CMK (cell line): ENCODE measurements at regions not wholly inside any gene's neighbourhood (a gene's known extent, or its start where the extent isn't known, plus 50 kb on each side); places are given as distances from the start of the nearest gene placed in this dataset.
"Not testable (repeated sequence)": the region's sequence is repeated elsewhere in the genome, so short reads cannot be mapped to it uniquely, and the experiment has no call there.

ENCODE experiments used
- DNase-seq: peaks from one replicate; pipeline ENCODE4 v3.0.0-alpha.2; 2010; ENCODE audit warnings: low read depth

DNA sequence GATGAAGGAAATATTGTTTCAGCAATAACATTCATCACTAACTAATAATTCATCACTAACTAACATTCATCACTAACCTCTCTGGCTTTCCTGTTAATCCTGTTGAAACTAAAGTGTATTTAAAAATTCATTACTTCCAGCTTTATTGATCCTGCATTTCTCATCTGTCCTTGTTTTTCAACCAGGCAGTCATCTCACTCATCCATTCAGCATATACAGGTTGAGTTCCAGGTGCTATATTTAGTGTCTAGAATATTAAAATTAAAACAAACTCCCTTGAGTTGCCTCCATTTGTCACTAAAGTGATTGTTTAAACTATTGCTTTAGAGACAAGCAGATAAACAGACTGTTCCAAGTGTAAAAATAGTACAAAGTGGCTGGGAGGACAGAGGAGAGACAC lies 58.1 kb downstream of the ATXN7L3B start:
- DNase-seq: no peak

- DNase-seq: no peak
These were observed 61.2 kb downstream of the ATXN7L3B start for GRCh38 chr12:74598819-74599218.

GRCh38 chr12:74599932-74600331 lies 62.3 kb downstream of the ATXN7L3B start:
- no peak for DNase-seq

- DNase-seq: not testable (repeated sequence)
These were observed 63.2 kb downstream of the ATXN7L3B start for GRCh38 chr12:74600817-74601216.

GRCh38 chr12:74602881-74603672 lies 65.4 kb downstream of the ATXN7L3B start:
- DNase-seq: no peak

DNA sequence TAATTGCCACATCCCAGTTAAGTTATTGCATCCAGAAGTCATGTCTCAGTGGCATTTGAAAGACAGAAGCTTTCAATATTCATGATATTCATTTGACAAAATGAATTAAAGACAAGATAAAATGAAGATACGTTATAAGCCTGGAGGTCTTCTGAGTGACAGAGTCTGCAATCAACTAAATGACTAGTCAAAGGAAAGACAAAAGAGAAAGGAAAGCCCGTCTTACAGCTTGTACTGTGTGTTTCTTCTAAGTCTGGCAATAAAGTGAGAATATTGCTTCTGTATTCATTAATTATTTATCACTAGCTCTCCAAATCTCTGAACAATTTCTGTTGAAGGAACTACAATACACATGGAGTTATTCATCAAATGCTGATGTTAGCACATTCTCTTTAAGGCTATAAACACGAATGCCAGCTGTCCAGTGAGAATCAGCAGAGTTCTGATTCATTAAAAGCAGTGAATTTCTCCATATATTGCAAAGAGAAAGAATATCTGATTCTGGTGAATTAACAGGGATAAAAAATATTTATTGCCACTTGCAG lies 70.7 kb downstream of the ATXN7L3B start:
- DNase-seq: no peak

- no peak for DNase-seq
These were observed 73.1 kb downstream of the ATXN7L3B start for GRCh38 chr12:74610711-74611110.

- no peak for DNase-seq
These were observed 76.8 kb downstream of the ATXN7L3B start for GRCh38 chr12:74614426-74614825.

DNA sequence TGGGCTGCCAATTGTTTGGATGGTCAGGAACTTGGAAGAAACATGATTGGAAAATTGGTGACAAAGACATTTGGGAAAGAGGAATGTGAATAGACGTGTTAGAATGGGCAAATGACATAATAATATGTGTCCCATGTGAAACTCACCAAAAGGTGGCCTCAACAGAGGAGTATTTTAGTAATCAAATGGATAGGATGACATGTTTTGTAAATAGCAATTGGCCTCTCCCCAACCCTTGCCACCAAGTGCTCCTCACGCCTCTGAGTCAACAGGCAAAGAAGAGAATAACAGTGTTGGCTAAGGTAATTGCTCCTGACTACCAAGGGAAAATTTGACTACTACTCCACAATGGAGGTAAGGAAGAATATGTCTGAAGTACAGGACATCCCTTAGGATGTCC lies 81.4 kb downstream of the ATXN7L3B start:
- no peak for DNase-seq

GRCh38 chr12:74619884-74620283 lies 82.2 kb downstream of the ATXN7L3B start:
- no peak for DNase-seq

- no peak for DNase-seq
These were observed 83.3 kb downstream of the ATXN7L3B start for GRCh38 chr12:74620921-74621320.

DNA sequence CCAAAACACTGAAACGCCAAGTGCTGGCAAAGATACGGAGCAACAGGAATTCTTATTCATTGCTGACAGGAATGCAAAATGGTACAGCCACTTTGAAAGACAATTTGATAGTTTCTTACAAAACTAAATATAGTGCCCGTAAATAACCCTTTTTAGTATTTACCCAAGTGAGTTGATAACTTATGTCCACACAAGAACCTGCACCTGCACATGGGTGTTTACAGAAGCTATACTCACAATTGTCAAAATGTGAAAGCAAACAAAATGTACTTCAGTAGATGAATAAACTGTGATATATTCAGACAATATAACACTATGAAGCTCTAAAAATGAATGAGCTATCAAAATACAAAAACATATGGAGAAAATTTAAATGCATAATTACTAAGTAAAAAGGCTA lies 86.6 kb downstream of the ATXN7L3B start:
- DNase-seq: no peak

DNA sequence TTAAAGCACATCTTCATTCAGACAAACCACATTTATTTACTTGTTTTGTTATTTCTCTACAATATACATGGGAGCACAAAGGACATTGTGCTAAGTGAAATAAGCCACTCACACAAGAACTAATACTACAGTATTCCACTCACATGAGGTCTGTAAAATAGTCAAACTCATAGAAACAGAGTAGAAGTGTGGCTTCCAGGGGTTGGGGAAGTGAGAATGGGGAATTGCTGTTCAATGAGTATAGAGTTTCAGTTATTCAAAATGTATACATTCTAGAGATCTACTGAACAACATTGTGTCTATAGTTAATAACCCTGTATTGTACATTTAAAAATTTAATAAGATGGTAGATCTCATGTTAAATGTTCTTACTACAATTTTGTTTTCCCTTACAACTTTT lies 88.8 kb downstream of the ATXN7L3B start:
- DNase-seq: no peak

GRCh38 chr12:74641262-74641661 lies 103.6 kb downstream of the ATXN7L3B start:
- no peak for DNase-seq

DNA sequence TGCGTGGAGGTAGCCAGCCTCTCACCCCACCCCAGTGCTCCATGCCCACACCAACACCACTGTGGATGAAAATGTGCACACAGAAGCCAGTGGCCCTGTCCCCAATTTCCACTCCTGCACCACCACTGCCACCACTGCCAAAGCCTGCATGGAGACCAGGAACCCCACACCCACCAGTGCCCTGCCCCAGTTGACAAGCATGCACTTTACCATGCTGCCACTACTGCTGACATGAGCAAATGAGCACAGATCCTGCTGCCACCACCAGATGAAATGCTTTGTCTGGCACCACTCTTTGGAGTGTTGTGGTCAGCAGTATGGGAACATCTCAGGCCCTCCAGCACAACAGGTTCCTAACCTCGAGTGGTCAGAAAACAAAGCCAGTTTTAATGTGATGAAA lies 104.1 kb downstream of the ATXN7L3B start:
- DNase-seq: no peak

- DNase-seq: no peak
These were observed 107.0 kb downstream of the ATXN7L3B start for GRCh38 chr12:74644681-74645080.

GRCh38 chr12:74646831-74647230 lies 109.2 kb downstream of the ATXN7L3B start:
- no peak for DNase-seq

GRCh38 chr12:74647256-74647655 lies 109.6 kb downstream of the ATXN7L3B start:
- DNase-seq: no peak

DNA sequence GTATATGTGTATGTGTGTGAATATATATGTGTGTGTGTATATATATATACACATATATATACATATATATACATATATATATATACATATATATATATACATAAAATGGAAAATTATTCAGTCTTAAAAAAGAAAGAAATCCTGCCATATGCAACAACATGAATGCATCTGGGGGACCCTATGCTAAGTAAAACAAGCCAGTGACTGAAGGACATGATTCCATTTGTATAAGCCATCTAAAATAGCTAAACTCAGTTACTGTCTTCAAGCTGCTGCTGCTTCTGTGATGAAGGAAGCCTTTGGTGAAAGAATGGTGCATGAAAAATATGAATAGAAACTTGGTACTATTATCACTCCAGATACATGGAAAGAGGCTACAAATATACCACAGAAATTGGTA lies 118.6 kb downstream of the ATXN7L3B start:
- no peak for DNase-seq

DNA sequence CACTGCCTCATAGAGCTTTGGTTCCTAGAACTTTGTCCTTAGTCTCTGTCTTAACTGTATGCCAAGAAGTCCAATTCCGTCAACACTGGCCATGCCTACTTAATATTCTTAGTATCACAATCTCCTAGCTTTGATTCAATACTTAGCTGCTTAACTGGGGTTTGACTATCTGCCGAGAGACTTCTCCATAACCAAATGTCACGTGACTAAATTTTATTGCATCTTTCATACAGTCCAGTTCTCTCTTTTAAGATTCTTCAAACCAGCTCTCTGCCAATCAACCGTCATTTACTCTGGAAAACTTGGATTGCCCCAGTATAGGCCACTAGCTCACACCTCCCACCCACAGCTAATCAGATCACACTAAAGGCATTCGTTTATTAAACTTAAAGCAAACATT lies 122.8 kb downstream of the ATXN7L3B start:
- no peak for DNase-seq

DNA sequence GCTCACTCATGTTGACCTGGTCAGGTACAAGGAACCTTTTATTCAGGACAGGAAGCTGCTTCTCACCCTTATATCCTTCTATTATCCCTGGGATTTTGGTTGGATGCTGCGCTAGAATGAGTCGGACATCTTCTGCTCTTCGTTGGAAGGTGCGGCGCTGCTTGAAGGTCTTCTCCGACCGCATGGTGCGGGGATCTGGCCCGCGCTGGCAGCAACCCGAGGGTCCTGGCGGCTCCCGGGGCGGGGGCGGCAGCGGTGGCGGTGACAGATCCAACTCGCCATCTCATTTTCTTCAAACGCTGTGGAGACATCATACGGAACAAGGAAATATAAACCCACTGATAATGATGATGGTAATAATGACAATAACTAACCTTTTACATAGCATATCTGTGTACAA lies 126.3 kb downstream of the ATXN7L3B start:
- no peak for DNase-seq

GRCh38 chr12:74665690-74666089 lies 128.1 kb downstream of the ATXN7L3B start:
- no peak for DNase-seq

DNA sequence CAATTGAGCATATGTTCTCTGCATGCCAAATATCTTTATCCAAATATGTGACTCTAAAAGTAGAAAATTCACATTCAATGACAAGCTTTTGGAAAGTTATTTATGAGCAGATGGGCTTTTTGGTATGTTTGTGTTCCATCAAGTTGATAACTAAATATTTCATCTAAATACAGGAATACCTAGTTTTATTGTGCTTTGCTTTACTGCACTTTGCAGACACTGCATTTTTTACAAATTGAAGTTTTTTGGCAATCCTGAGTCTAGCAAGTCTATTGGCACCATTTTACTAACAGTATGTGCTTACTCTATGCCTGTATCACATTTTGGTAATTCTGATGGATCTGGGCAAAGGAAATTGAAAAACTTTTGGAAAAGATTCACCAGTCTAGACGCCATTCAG lies 133.8 kb downstream of the ATXN7L3B start:
- DNase-seq: no peak

GRCh38 chr12:74676955-74677354 lies 139.3 kb downstream of the ATXN7L3B start:
- DNase-seq: not testable (repeated sequence)
